ENCODE measurements at regions not wholly inside any gene's neighbourhood (a gene's known extent, or its start where the extent isn't known, plus 50 kb on each side); places are given as distances from the start of the nearest gene placed in this dataset.
"Not testable (repeated sequence)": the region's sequence is repeated elsewhere in the genome, so short reads cannot be mapped to it uniquely, and the experiment has no call there.

- FAIRE-seq, result no peak
Observed at GRCh38 chr1:101373570-101373969, 136.8 kb downstream of the S1PR1 start.

- not testable (repeated sequence) for FAIRE-seq
Observed at GRCh38 chr1:101375448-101375847, 138.6 kb downstream of the S1PR1 start.

- FAIRE-seq, result no peak
Observed at GRCh38 chr1:101376121-101377083, 139.6 kb downstream of the S1PR1 start.

GRCh38 chr1:101377084-101377835 lies 140.4 kb downstream of the S1PR1 start:
- FAIRE-seq, result no peak

GRCh38 chr1:101379037-101379436 lies 142.2 kb downstream of the S1PR1 start:
- FAIRE-seq, result no peak

- FAIRE-seq, result no peak
Observed at GRCh38 chr1:101379950-101380349, 143.1 kb downstream of the S1PR1 start.

- FAIRE-seq, result no peak
Observed at GRCh38 chr1:101382135-101382534, 145.3 kb downstream of the S1PR1 start.

- no peak for FAIRE-seq
Observed at GRCh38 chr1:101388904-101389546, 152.2 kb downstream of the S1PR1 start.

- no peak for FAIRE-seq
Observed at GRCh38 chr1:101389547-101389929, 152.7 kb downstream of the S1PR1 start.

GRCh38 chr1:101392552-101392951 lies 155.7 kb downstream of the S1PR1 start:
- no peak for FAIRE-seq

GRCh38 chr1:101394041-101394440 lies 157.2 kb downstream of the S1PR1 start:
- FAIRE-seq, result no peak

- no peak for FAIRE-seq
Observed at GRCh38 chr1:101399222-101399621, 162.4 kb downstream of the S1PR1 start.

- no peak for FAIRE-seq
Observed at GRCh38 chr1:101406271-101406670, 169.5 kb downstream of the S1PR1 start.

- no peak for FAIRE-seq
Observed at GRCh38 chr1:101406681-101407080, 169.9 kb downstream of the S1PR1 start.

- no peak for FAIRE-seq
Observed at GRCh38 chr1:101407505-101408211, 170.8 kb downstream of the S1PR1 start.

- FAIRE-seq, result no peak
Observed at GRCh38 chr1:101408212-101409042, 171.6 kb downstream of the S1PR1 start.

GRCh38 chr1:101409102-101409501 lies 172.3 kb downstream of the S1PR1 start:
- no peak for FAIRE-seq

GRCh38 chr1:101410048-101410878 lies 173.4 kb downstream of the S1PR1 start:
- no peak for FAIRE-seq

- FAIRE-seq, result no peak
Observed at GRCh38 chr1:101420406-101420805, 183.6 kb downstream of the S1PR1 start.

- not testable (repeated sequence) for FAIRE-seq
Observed at GRCh38 chr1:101428083-101428482, 191.3 kb downstream of the S1PR1 start.

GRCh38 chr1:101428562-101428961 lies 191.7 kb downstream of the S1PR1 start:
- no peak for FAIRE-seq
